Testis (tissue), 2 donors: ENCODE measurements at regions not wholly inside any gene's neighbourhood (a gene's known extent, or its start where the extent isn't known, plus 50 kb on each side); places are given as distances from the start of the nearest gene placed in this dataset.

Experiments
- CTCF ChIP-seq, 3 experiments: fragments of 450-650 bp in 2 of 3; fragments of 200-600 bp in 1 of 3; sonication (generic) in 1 of 3; IDR thresholded peaks; one replicate each; pipeline ENCODE4 v1.5.1; 2016 to 2019; ENCODE audit warnings: antibody characterized with exemption in 3 of 3, mild to moderate bottlenecking in 2 of 3, moderate library complexity in 1 of 3
- POLR2A ChIP-seq: fragments of 450-650 bp; IDR thresholded peaks from one replicate; pipeline ENCODE4 v1.6.1; 2017; ENCODE audit warnings: antibody characterized with exemption, mild to moderate bottlenecking, moderate library complexity

GRCh38 chr3:101091489-101091888 is 98.3 kb upstream of the ABI3BP start:
- TF ChIP-seq CTCF (IDR thresholded peaks at IDR 0.05) (no peak), POLR2A (no peak)
